ENCODE measurements at regions not wholly inside any gene's neighbourhood (a gene's known extent, or its start where the extent isn't known, plus 50 kb on each side); places are given as distances from the start of the nearest gene placed in this dataset.
"Not testable (repeated sequence)": the region's sequence is repeated elsewhere in the genome, so short reads cannot be mapped to it uniquely, and the experiment has no call there.

DNA sequence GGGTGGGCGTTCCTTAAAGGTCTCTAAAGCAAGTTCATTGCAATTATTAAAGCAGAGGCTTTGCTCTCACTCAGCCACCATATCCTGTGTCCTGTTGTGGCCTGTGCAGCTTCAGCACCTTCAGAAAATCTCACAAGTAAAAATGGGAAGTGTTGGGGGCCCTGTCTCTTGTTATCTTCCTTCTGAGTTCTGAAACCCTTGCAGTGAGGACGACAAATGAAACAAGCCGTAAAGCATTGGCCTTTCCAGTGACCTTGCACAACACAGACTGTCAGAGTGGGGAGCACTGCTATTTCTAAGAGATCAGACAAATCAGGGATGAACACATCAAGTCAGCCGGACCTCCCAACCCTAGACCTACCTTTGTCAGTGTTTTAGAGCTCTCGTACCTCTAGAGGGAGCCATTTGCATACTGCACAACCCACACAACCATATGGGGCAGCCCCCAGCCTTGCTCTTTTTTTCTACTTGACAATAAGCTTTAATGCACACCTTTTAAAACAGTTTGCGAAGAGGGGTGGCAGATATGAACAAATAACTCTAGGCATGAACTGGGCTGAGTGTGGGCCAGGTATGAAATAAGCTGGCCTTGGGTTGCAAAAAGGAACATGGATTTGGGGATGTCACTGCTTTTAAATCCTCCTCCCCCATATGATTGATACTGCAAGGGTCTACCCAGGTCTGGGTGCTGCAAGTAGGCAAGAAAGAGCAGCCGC lies 89.8 kb downstream of the KATNIP start:
- DNase-seq: peak; percentile 33 to 40

DNA sequence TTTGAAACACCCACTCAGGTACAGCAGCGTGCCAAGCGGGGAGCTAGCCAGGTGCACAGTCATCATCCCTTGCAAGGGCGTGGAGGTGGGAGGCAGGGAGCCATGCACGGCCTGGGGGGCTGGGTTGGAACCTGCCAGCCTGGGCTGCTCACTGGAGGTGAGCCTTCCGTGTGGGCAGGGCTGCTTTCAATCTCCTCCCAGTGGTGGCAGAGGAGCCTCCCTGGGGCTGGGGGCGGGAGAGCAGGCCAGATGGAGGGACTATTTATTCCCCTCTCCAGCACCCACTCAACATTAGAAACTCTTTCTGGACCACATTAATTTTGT lies 90.3 kb downstream of the KATNIP start:
- peak in 1 of 2 experiments; percentile 23 for DNase-seq

GRCh38 chr16:27641260-27641659 lies 91.3 kb downstream of the KATNIP start:
- no peak for DNase-seq

DNA sequence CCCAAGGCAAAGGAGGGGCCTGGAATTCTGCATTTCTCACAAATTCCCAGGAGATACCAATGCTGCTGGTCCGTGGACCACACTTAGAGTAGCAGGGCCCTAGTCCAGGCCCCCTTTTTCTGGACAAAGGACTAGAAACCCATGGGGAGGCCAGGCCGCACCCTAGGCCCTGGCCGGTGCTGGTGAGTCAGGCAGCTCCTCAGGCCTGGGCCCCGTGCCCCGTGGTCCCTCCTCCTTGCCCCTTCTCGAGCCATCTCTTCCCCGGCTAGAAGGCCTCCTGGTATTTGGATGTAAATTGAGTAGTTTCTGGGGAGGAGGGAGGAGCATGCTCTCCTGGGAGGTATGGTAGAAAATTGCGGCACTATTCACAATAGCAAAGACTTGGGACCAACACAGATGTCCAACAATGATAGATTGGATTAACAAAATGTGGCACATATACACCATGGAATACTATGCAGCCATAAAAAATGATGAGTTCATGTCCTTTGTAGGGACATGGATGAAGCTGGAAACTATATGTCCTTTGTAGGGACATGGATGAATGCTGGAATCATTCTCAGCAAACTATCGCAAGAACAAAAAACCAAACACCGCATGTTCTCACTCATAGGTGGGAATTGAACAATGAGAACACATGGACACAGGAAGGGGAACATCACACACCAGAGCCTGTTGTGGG lies 91.9 kb downstream of the KATNIP start:
- not testable (repeated sequence) for DNase-seq

DNA sequence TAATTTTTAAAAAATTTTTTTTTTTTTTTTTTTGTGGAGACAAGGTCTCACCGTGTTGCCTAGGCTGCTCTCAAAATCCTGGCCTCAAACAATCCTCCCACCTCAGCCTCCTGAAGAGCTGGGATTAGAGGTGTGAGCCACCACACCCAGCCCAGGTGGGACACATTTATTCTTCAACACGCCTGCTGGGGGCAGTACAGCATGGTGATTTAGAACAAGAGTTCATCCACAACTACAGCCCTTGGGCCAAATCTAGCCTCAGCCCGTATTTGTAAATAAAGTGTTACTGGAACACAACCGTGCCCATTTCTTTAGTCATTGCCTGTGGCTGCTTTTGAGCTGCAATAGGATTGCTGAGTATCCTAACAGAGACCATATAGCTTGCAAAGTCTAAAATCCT lies 92.8 kb downstream of the KATNIP start:
- DNase-seq: no peak

- DNase-seq: no peak
These were observed 94.2 kb downstream of the KATNIP start for GRCh38 chr16:27644165-27644564.

DNA sequence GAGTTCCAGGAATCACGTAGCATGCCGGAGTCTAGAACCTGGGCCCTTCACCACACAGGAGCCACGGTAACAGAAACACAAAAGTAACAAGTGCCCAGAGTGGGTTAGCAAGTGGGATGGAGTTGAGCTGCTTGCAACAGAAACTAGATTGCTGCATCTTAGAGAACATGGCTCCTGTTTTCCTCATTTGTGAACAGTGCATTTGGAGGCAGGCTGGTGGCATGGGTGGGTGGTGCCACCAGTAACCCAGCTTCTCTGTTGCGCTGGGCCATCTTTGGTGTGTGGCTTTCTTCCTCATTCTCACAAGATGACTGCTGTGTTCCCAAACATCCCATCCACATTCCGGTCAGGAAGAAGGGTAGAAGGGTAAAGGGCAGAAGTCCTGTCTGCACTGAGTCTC lies 95.5 kb downstream of the KATNIP start:
- no peak for DNase-seq

DNA sequence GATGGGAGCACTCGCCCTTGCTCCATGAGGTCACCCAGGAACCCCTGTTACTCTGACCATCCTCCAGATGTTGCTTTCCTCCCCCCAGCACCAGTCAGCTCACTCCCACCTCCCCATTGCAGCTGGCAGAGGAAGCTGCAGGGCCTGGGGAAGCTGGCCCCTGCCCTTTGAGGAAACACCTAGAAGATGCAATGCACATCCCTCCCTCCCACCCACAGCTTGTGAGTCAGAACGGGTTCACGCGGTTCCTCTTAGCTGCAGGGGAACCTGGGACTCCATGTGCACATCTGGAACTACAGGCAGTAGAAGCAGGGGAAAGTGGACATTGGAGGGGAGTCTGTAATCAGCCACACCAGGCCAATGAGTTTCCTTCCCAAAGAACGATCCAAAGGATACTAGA lies 96.9 kb downstream of the KATNIP start:
- no peak for DNase-seq

DNA sequence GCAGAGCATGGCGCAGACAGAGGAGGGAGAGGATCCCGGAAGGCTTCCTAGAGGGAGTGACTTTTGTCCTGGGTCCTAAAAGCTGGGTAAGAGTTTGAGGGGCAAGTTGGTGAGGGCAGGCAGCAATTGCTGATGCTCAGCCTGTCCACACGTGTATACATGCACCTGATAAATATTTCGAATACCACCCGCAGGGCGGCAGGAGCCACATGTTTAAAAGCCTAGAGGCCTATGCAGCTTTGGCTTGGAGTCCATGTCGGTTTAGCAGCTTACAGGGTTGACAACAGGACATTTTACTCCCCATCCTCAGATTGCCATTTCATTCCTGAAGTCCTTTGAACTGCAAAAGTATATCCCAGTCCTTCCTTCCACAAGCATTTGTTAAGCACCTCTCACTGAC lies 99.1 kb downstream of the KATNIP start:
- no peak for DNase-seq

- DNase-seq: no peak
These were observed 100.2 kb downstream of the KATNIP start for GRCh38 chr16:27650073-27650701.

DNA sequence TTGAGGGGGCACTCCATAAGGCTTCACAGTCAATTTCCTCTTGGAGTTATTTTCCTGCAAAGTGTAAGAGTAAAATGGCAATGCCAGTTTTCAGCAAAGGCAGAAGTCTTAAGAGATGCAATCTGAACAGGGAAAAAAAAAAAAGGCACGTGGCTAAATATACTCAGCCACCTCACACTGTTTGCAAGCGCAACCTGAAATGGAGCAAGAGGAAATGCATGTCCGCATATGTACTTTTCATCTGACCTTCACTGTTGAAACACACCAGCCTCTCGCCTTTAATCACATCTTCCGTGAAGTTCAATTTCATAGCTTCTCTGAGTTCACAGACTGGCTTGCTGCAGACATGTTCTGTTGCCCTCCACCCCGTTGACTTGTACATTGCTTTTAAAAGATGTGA lies 101.4 kb downstream of the KATNIP start:
- DNase-seq: no peak

DNA sequence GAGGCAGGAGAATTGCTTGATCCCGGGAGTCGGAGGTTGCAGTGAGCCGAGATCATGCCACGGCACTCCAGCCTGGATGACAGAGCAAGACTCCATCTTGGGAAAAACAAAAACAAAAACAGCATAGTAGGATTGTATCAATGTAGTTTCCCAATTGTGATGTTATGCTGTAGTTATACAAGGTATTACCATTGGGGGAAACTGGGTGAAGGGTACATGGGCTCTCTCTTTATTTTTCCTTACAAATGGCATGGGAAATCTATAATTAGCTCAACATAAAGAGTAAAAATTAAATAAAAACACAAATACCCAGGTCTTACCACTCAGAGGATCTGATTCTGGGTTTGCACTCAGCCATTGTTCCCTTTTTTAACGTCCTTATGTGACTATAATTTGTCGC lies 107.9 kb downstream of the KATNIP start:
- no peak for DNase-seq

- no peak for DNase-seq
These were observed 110.6 kb downstream of the KATNIP start for GRCh38 chr16:27660507-27660906.

- not testable (repeated sequence) for DNase-seq
These were observed 113.3 kb downstream of the KATNIP start for GRCh38 chr16:27663235-27663634.

DNA sequence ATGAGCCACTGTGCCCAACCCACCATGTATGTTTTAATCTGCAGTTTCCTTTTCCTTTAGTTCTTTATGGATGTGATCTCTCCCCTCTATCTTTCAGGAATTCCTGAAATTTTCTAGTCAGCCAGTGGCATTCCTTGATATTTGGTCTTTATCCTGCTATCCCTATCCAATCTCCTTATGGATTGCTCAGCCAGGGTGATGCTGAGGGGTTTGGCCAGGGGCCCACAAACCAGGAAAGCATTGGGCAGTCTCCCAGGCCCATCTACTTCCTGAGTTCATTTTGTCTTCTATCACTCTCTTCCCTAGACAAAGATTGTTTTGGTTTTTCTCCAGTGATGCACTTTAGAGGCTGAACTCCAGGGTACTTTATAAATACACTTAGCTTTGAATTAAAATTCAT lies 115.9 kb downstream of the KATNIP start:
- no peak for DNase-seq

DNA sequence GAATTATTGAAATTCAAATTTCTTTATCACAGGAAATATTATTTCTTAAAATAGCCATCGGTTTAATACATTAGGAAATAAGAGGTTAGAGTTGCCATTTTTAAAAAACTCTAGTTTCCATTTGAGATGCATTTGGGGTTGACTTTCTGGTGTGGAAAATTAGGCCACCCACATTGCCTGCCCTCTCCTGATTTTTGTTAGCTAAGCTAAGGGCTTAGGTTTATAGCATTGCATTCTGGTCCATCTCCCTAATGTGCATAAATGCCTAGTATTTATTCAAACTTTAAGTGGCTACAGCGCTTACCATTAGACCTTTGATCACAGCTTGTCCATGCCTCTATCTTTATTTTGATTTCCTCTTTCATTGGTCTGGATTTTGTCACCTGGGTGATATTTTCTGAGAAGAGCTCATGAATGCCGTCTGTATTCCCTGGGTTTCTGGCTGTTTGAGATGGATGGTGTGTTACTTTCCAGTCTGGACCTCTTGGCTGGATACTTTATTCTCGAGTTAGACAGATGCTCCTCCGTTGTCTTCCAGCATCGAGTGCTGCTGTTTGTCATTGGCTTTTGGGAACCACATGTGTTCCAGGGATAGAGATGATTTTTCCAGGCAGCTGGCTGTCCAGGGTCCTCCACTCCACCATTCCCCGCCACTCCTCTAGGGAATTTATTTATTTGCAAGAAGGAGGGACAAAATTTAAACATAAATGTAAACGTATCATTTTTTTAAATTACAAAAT lies 120.3 kb downstream of the KATNIP start:
- no peak for DNase-seq

DNA sequence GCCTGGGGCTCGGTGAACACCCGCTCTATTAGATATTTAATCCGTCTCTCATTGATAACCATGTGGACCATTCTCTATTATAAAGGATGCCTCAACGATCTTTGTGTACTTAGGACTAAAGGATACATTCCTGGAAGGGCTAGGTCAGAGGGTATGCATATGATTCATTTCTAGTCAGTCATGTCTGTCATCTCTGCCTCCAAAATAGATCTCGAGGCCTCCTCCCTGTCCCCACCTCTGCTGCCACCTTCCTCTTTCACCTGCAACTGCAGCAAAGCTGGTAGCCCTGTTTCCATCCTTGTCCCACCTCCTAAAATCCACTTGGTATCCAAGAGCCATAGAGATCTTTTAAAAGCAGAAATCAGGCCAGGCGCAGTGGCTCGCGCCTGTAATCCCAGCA lies 121.5 kb downstream of the KATNIP start:
- DNase-seq: no peak

- no peak for DNase-seq
These were observed 126.9 kb downstream of the KATNIP start for GRCh38 chr16:27676839-27677238.

DNA sequence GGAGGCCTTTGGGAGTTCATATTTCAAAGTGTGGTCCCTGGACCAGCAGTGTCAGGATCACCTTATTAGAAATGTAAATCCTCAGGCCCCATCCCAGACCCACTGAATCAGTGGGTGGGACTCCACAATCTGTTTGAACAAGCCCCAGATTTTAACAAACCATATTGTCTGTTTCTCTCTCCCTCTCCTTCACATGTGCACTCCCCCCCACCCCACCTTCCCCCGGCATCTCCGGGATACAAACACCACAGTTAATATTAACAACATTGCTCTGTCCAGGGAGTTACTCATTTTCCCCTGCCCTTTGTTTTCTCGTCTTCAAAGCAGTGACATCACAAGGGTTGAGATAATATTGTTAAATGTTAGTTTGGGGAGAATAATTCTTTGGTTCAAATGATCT lies 127.3 kb downstream of the KATNIP start:
- DNase-seq: no peak

DNA sequence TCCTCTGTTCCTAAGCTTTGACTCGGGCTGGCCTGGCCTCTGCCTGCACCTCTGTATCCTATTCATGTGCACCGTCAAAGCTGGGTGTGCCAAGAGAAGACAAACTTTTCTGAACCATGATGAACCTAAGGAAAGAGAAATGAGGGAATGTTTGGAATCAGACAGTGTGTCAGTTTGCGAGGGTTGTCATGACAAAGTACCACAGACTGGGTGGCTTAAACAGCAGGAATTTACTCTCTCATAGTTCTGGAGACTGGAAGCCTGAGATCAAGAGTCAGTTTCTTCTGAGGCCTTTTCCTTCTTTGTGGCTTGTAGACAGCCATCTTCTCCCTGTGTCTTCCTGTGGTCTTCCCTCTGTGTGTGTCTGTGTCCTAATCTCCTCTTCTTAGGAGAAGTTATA lies 129.0 kb downstream of the KATNIP start:
- DNase-seq: no peak

- DNase-seq: peak in 1 of 2 experiments; percentile 43
These were observed 130.0 kb downstream of the KATNIP start for GRCh38 chr16:27679899-27680298.

DNA sequence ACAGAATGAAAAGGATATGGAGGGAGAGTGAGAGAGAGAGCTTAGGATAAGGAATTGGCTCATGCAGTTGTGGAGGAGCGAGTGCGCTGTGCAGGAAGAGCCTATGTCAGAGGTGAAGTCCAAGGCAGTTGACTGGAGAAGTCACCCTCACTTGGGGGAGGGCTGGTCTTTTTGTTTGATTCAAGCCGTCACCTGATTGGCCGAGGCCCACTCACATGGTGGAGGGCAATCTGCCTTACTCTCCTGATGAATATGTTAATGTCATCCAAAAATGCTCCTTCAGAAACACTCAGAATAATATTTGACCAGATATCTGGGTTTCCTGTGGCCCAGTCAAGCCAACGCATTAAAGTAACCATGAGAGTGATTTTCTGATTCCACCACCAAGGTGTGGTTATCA lies 131.7 kb downstream of the KATNIP start:
- DNase-seq: no peak

- no peak for DNase-seq
These were observed 134.1 kb downstream of the KATNIP start for GRCh38 chr16:27684047-27684446.

GRCh38 chr16:27685807-27686206 lies 135.9 kb downstream of the KATNIP start:
- no peak for DNase-seq

Measured in NCI-H2081 (cell line).